Stimulated activated CD4-positive, alpha-beta T cell treated with anti-CD3 and anti-CD28 coated beads, Interleukin-12 subunit alpha, Interleukin-12 subunit beta, amount 100 ng/mL, for 4 hours (primary cell): ENCODE measurements at regions not wholly inside any gene's neighbourhood (a gene's known extent, or its start where the extent isn't known, plus 50 kb on each side); places are given as distances from the start of the nearest gene placed in this dataset.
"Not testable (repeated sequence)": the region's sequence is repeated elsewhere in the genome, so short reads cannot be mapped to it uniquely, and the experiment has no call there.

Experiments used
- DNase-seq: peaks from one replicate; pipeline ENCODE4 v3.0.0-alpha.2; 2020

- no peak for DNase-seq
Observed at GRCh38 chr2:5594249-5594695, 97.9 kb upstream of the SOX11 start.

GRCh38 chr2:5596868-5597267 is 95.3 kb upstream of the SOX11 start:
- DNase-seq, result no peak

- DNase-seq, result no peak
Observed at GRCh38 chr2:5598156-5598555, 94.0 kb upstream of the SOX11 start.

GRCh38 chr2:5609201-5609600 is 83.0 kb upstream of the SOX11 start:
- DNase-seq, result no peak

- no peak for DNase-seq
Observed at GRCh38 chr2:5612666-5613065, 79.5 kb upstream of the SOX11 start.

- no peak for DNase-seq
Observed at GRCh38 chr2:5616019-5616418, 76.2 kb upstream of the SOX11 start.

- DNase-seq, result no peak
Observed at GRCh38 chr2:5617358-5617757, 74.8 kb upstream of the SOX11 start.

- DNase-seq, result no peak
Observed at GRCh38 chr2:5617796-5618195, 74.4 kb upstream of the SOX11 start.

GRCh38 chr2:5618271-5618670 is 73.9 kb upstream of the SOX11 start:
- no peak for DNase-seq

- not testable (repeated sequence) for DNase-seq
Observed at GRCh38 chr2:5625556-5626065, 66.6 kb upstream of the SOX11 start.

GRCh38 chr2:5628484-5628883 is 63.7 kb upstream of the SOX11 start:
- not testable (repeated sequence) for DNase-seq

- DNase-seq, result not testable (repeated sequence)
Observed at GRCh38 chr2:5629510-5629909, 62.7 kb upstream of the SOX11 start.

- DNase-seq, result not testable (repeated sequence)
Observed at GRCh38 chr2:5637051-5637450, 55.1 kb upstream of the SOX11 start.
